Neural cell (in vitro differentiated cells): ENCODE measurements at regions not wholly inside any gene's neighbourhood (a gene's known extent, or its start where the extent isn't known, plus 50 kb on each side); places are given as distances from the start of the nearest gene placed in this dataset.

Source experiments
- EP300 ChIP-seq: fragments of 450-650 bp; conservative IDR thresholded peaks from 2 replicates; pipeline ENCODE4 v1.6.1; 2014; ENCODE audit warnings: antibody characterized with exemption, mild to moderate bottlenecking, moderate library complexity; ENCODE audit not compliant: poor library complexity, severe bottlenecking
- EZH2 ChIP-seq: fragments of 200-600, 300-800 bp; shearing (Covaris generic), sonication (generic); IDR thresholded peaks from 2 replicates; pipeline ENCODE4 v1.6.1; 2014; ENCODE audit warnings: antibody characterized with exemption, low read length, borderline replicate concordance, mild to moderate bottlenecking; ENCODE audit not compliant: insufficient read depth, poor library complexity, severe bottlenecking
- MXI1 ChIP-seq: fragments of 450-650 bp; conservative IDR thresholded peaks from 2 replicates; pipeline ENCODE4 v1.6.1; 2014; ENCODE audit warnings: antibody characterized with exemption, mild to moderate bottlenecking; ENCODE audit not compliant: poor library complexity, severe bottlenecking
- POLR2AphosphoS5 ChIP-seq: IDR thresholded peaks from 2 replicates; pipeline ENCODE4 v1.6.1; 2012
- RAD21 ChIP-seq: fragments of 450-650 bp; conservative IDR thresholded peaks from 2 replicates; pipeline ENCODE4 v1.6.1; 2014; ENCODE audit warnings: antibody characterized with exemption, mild to moderate bottlenecking, moderate library complexity
- SMC3 ChIP-seq: fragments of 450-650 bp; conservative IDR thresholded peaks from 2 replicates; pipeline ENCODE4 v1.6.1; 2014; ENCODE audit warnings: antibody characterized with exemption, mild to moderate bottlenecking, moderate library complexity; ENCODE audit not compliant: poor library complexity
- TAF1 ChIP-seq: IDR thresholded peaks from 2 replicates; pipeline ENCODE4 v1.6.1; 2012; ENCODE audit warnings: low read depth
- TF ChIP-seq, protein P1 (sequence below): fragments of 450-650 bp; IDR thresholded peaks from 2 replicates; pipeline ENCODE4 v1.5.1; 2014; ENCODE audit warnings: antibody characterized with exemption, mild to moderate bottlenecking, moderate library complexity; ENCODE audit not compliant: poor library complexity, severe bottlenecking
- TF ChIP-seq, protein P2 (sequence below): IDR thresholded peaks from 2 replicates; pipeline ENCODE4 v1.6.1; 2012; ENCODE audit warnings: borderline replicate concordance

- TF ChIP-seq, protein P1, sequence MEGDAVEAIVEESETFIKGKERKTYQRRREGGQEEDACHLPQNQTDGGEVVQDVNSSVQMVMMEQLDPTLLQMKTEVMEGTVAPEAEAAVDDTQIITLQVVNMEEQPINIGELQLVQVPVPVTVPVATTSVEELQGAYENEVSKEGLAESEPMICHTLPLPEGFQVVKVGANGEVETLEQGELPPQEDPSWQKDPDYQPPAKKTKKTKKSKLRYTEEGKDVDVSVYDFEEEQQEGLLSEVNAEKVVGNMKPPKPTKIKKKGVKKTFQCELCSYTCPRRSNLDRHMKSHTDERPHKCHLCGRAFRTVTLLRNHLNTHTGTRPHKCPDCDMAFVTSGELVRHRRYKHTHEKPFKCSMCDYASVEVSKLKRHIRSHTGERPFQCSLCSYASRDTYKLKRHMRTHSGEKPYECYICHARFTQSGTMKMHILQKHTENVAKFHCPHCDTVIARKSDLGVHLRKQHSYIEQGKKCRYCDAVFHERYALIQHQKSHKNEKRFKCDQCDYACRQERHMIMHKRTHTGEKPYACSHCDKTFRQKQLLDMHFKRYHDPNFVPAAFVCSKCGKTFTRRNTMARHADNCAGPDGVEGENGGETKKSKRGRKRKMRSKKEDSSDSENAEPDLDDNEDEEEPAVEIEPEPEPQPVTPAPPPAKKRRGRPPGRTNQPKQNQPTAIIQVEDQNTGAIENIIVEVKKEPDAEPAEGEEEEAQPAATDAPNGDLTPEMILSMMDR = no peak
- TF ChIP-seq TAF1 (no peak), MXI1 (no peak), POLR2AphosphoS5 (no peak), EZH2 (no peak), EP300 (no peak), RAD21 (no peak), SMC3 (no peak)
- TF ChIP-seq, protein P2, sequence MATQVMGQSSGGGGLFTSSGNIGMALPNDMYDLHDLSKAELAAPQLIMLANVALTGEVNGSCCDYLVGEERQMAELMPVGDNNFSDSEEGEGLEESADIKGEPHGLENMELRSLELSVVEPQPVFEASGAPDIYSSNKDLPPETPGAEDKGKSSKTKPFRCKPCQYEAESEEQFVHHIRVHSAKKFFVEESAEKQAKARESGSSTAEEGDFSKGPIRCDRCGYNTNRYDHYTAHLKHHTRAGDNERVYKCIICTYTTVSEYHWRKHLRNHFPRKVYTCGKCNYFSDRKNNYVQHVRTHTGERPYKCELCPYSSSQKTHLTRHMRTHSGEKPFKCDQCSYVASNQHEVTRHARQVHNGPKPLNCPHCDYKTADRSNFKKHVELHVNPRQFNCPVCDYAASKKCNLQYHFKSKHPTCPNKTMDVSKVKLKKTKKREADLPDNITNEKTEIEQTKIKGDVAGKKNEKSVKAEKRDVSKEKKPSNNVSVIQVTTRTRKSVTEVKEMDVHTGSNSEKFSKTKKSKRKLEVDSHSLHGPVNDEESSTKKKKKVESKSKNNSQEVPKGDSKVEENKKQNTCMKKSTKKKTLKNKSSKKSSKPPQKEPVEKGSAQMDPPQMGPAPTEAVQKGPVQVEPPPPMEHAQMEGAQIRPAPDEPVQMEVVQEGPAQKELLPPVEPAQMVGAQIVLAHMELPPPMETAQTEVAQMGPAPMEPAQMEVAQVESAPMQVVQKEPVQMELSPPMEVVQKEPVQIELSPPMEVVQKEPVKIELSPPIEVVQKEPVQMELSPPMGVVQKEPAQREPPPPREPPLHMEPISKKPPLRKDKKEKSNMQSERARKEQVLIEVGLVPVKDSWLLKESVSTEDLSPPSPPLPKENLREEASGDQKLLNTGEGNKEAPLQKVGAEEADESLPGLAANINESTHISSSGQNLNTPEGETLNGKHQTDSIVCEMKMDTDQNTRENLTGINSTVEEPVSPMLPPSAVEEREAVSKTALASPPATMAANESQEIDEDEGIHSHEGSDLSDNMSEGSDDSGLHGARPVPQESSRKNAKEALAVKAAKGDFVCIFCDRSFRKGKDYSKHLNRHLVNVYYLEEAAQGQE = no peak
Measured at GRCh38 chr3:150251187-150252062, 156.7 kb upstream of the TSC22D2 start.
